ENCODE measurements at regions not wholly inside any gene's neighbourhood (a gene's known extent, or its start where the extent isn't known, plus 50 kb on each side); places are given as distances from the start of the nearest gene placed in this dataset.

GRCh38 chr15:97661796-97662195 is 298.7 kb upstream of the ARRDC4 start:
- no peak for DNase-seq

GRCh38 chr15:97672586-97672985 is 287.9 kb upstream of the ARRDC4 start:
- no peak for DNase-seq

GRCh38 chr15:97678656-97679055 is 281.8 kb upstream of the ARRDC4 start:
- DNase-seq = no peak

- DNase-seq = no peak
Measured at GRCh38 chr15:97679106-97679688, 281.3 kb upstream of the ARRDC4 start.

GRCh38 chr15:97680606-97681220 is 279.8 kb upstream of the ARRDC4 start:
- no peak for DNase-seq

- DNase-seq = no peak
Measured at GRCh38 chr15:97683831-97684230, 276.7 kb upstream of the ARRDC4 start.

GRCh38 chr15:97684249-97684648 is 276.3 kb upstream of the ARRDC4 start:
- DNase-seq = no peak

GRCh38 chr15:97686324-97686723 is 274.2 kb upstream of the ARRDC4 start:
- DNase-seq = no peak

GRCh38 chr15:97687654-97688053 is 272.8 kb upstream of the ARRDC4 start:
- DNase-seq = no peak

- no peak for DNase-seq
Measured at GRCh38 chr15:97688177-97688576, 272.3 kb upstream of the ARRDC4 start.

- DNase-seq = no peak
Measured at GRCh38 chr15:97688886-97689285, 271.6 kb upstream of the ARRDC4 start.

- DNase-seq = no peak
Measured at GRCh38 chr15:97691078-97691477, 269.4 kb upstream of the ARRDC4 start.

- DNase-seq = no peak
Measured at GRCh38 chr15:97691799-97692198, 268.7 kb upstream of the ARRDC4 start.

- no peak for DNase-seq
Measured at GRCh38 chr15:97692301-97693015, 268.0 kb upstream of the ARRDC4 start.

GRCh38 chr15:97694456-97694855 is 266.0 kb upstream of the ARRDC4 start:
- DNase-seq = no peak

- DNase-seq = no peak
Measured at GRCh38 chr15:97703400-97703799, 257.1 kb upstream of the ARRDC4 start.

GRCh38 chr15:97706059-97706458 is 254.4 kb upstream of the ARRDC4 start:
- no peak for DNase-seq

GRCh38 chr15:97708252-97708651 is 252.3 kb upstream of the ARRDC4 start:
- DNase-seq = no peak

GRCh38 chr15:97712530-97712929 is 248.0 kb upstream of the ARRDC4 start:
- DNase-seq = no peak

- no peak for DNase-seq
Measured at GRCh38 chr15:97717806-97718205, 242.7 kb upstream of the ARRDC4 start.

GRCh38 chr15:97718509-97718908 is 242.0 kb upstream of the ARRDC4 start:
- DNase-seq = no peak

- DNase-seq = no peak
Measured at GRCh38 chr15:97728791-97729190, 231.7 kb upstream of the ARRDC4 start.

GRCh38 chr15:97729270-97729669 is 231.2 kb upstream of the ARRDC4 start:
- no peak for DNase-seq

- DNase-seq = no peak
Measured at GRCh38 chr15:97730315-97730714, 230.2 kb upstream of the ARRDC4 start.

- no peak for DNase-seq
Measured at GRCh38 chr15:97731859-97732258, 228.6 kb upstream of the ARRDC4 start.
